Astrocyte of the spinal cord (primary cell): ENCODE measurements at regions not wholly inside any gene's neighbourhood (a gene's known extent, or its start where the extent isn't known, plus 50 kb on each side); places are given as distances from the start of the nearest gene placed in this dataset.
"Not testable (repeated sequence)": the region's sequence is repeated elsewhere in the genome, so short reads cannot be mapped to it uniquely, and the experiment has no call there.

Experiments used
- DNase-seq: peaks from one replicate; pipeline ENCODE4 v3.0.0; 2011; ENCODE audit warnings: low read depth, low spot score
- H3K4me3 ChIP-seq: 2 replicates; pipeline ENCODE4 v1.5.1; 2011; ENCODE audit warnings: low read depth, mild to moderate bottlenecking, low read length, moderate library complexity
- CTCF ChIP-seq: IDR thresholded peaks from 2 replicates; pipeline ENCODE4 v1.5.1; 2012; ENCODE audit warnings: low read depth, mild to moderate bottlenecking, low read length, inconsistent platforms
- in situ Hi-C: cut with HindIII; loops from 2 replicates; pipeline ENCODE4 v1.10.0; 2017; ENCODE audit warnings: low sequenced_read_pairs

GRCh38 chr3:112755845-112756613, 90.6 kb downstream of the CD200R1L start:
- in situ Hi-C loops = no loop called here
- no peak overlapping the region for H3K4me3 ChIP-seq
- no peak for DNase-seq
- no peak for TF ChIP-seq CTCF

- in situ Hi-C loops, DNase-seq, H3K4me3 ChIP-seq: not testable (repeated sequence)
These were observed 91.6 kb downstream of the CD200R1L start for GRCh38 chr3:112755046-112755445.

GRCh38 chr3:112751564-112752512, 94.8 kb downstream of the CD200R1L start:
- in situ Hi-C loops = no loop called here
- no peak for TF ChIP-seq CTCF
- no peak overlapping the region for H3K4me3 ChIP-seq
- DNase-seq = no peak

GRCh38 chr3:112751061-112751460, 95.6 kb downstream of the CD200R1L start:
- TF ChIP-seq CTCF = no peak
- in situ Hi-C loops = no loop called here
- H3K4me3 ChIP-seq = no peak overlapping the region
- DNase-seq = no peak

- no peak for TF ChIP-seq CTCF
- in situ Hi-C loops = no loop called here
- no peak overlapping the region for H3K4me3 ChIP-seq
- no peak for DNase-seq
These were observed 99.0 kb downstream of the CD200R1L start for GRCh38 chr3:112747624-112748023.

GRCh38 chr3:112746675-112747280, 99.9 kb downstream of the CD200R1L start:
- H3K4me3 ChIP-seq = no peak overlapping the region
- DNase-seq = no peak
- in situ Hi-C loops = no loop called here
- no peak for TF ChIP-seq CTCF
